Endodermal cell (in vitro differentiated cells): ENCODE measurements at regions not wholly inside any gene's neighbourhood (a gene's known extent, or its start where the extent isn't known, plus 50 kb on each side); places are given as distances from the start of the nearest gene placed in this dataset.

Source experiments
- DNase-seq: peaks from one replicate; pipeline ENCODE4 v3.0.0-alpha.2; 2017
- H3K27ac ChIP-seq: 2 replicates; pipeline ENCODE4 v1.5.1; 2013; ENCODE audit warnings: mild to moderate bottlenecking, low read depth, low read length, moderate library complexity
- H3K27me3 ChIP-seq: 2 replicates; pipeline ENCODE4 v1.6.1; 2013; ENCODE audit warnings: mild to moderate bottlenecking, low read length, moderate library complexity; ENCODE audit not compliant: insufficient read depth, control insufficient read depth, poor library complexity, severe bottlenecking
- H3K36me3 ChIP-seq: 2 replicates; pipeline ENCODE4 v1.7.0; 2013; ENCODE audit warnings: mild to moderate bottlenecking, low read length, moderate library complexity; ENCODE audit not compliant: control insufficient read depth, insufficient read depth
- H3K4me1 ChIP-seq: one replicate; pipeline ENCODE4 v1.7.0; 2013; ENCODE audit warnings: low read length; ENCODE audit not compliant: control insufficient read depth, insufficient read depth
- H3K4me3 ChIP-seq: 2 replicates; pipeline ENCODE4 v1.5.1; 2013; ENCODE audit warnings: mild to moderate bottlenecking, low read length, moderate library complexity
- H3K9ac ChIP-seq: 2 replicates; pipeline ENCODE4 v1.6.1; 2013; ENCODE audit warnings: mild to moderate bottlenecking, low read length, moderate library complexity; ENCODE audit not compliant: poor library complexity, severe bottlenecking; ENCODE audit errors: extremely low read depth
- H3K9me3 ChIP-seq: 2 replicates; pipeline ENCODE4 v1.6.1; 2013; ENCODE audit warnings: mild to moderate bottlenecking, low read length, moderate library complexity; ENCODE audit not compliant: control insufficient read depth
- H3K27ac Mint-ChIP-seq: 2 replicates; pipeline ENCODE4 v1.8.0; 2020; ENCODE audit warnings: mixed read lengths
- H3K27me3 Mint-ChIP-seq: 2 replicates; pipeline ENCODE4 v1.8.0; 2021; ENCODE audit warnings: mild to moderate bottlenecking, mixed read lengths; ENCODE audit not compliant: insufficient read depth
- H3K36me3 Mint-ChIP-seq: 2 replicates; pipeline ENCODE4 v1.8.0; 2020; ENCODE audit warnings: low read depth, mixed read lengths
- H3K4me1 Mint-ChIP-seq: 2 replicates; pipeline ENCODE4 v1.8.0; 2020; ENCODE audit warnings: mixed read lengths
- H3K4me3 Mint-ChIP-seq: 2 replicates; pipeline ENCODE4 v1.8.0; 2020; ENCODE audit warnings: mild to moderate bottlenecking, moderate library complexity, mixed read lengths
- H3K9me3 Mint-ChIP-seq: 2 replicates; pipeline ENCODE4 v1.8.0; 2020; ENCODE audit warnings: mild to moderate bottlenecking, mixed read lengths
- whole genome bisulfite sequencing, 2 experiments: methylation state at CpG; one replicate each; pipeline versions ENCODE4 v1.1.5 to v1.1.7; 2013; ENCODE audit warnings: missing lambda C conversion rate in 2 of 2, mixed read lengths in 1 of 2; ENCODE audit not compliant: insufficient coverage in 1 of 2, insufficient read length in 1 of 2; 5-methylcytosine and 5-hydroxymethylcytosine counted together
- TF ChIP-seq, protein P1 (sequence below): fragments of 200-600 bp; sonication (generic); conservative IDR thresholded peaks from 2 replicates; pipeline ENCODE4 v1.5.0; 2021; ENCODE audit warnings: antibody characterized with exemption, mild to moderate bottlenecking

DNA sequence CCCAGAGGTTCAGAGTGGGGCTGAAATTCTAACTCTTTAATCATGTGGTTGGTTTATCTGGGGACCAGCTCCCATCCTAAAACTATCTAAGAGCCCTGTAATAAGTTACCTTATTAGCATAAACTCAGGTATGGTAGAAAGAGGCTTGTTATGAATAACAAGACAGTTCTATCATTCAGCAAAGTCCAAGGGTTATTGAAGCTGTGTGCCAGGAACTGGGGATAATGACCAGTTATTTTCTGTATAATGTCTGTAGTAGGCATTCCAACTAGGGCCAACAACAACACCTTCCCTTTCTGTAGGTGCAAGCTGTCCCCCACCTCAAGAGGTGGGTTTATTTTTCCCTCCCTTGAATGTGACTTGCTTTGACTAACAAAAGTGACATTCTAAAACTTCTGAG, 170.1 kb downstream of the CD83 start:
- H3K27me3 ChIP-seq: no peaks in the 10 kb centered on the region
- H3K9ac ChIP-seq: no peak overlapping the region
- peaks cover 3% of the 10 kb centered on the region for H3K4me1 ChIP-seq
- DNase-seq: peak; percentile 23
- H3K4me3 Mint-ChIP-seq: no peak overlapping the region
- no peaks in the 10 kb centered on the region for H3K9me3 ChIP-seq
- H3K27me3 Mint-ChIP-seq: no peaks in the 10 kb centered on the region
- H3K4me1 Mint-ChIP-seq: peaks cover 37% of the 10 kb centered on the region
- H3K9me3 Mint-ChIP-seq: no peaks in the 10 kb centered on the region
- H3K27ac Mint-ChIP-seq: no peak overlapping the region
- H3K4me3 ChIP-seq: no peak overlapping the region
- H3K27ac ChIP-seq: no peak overlapping the region
- TF ChIP-seq, protein P1, sequence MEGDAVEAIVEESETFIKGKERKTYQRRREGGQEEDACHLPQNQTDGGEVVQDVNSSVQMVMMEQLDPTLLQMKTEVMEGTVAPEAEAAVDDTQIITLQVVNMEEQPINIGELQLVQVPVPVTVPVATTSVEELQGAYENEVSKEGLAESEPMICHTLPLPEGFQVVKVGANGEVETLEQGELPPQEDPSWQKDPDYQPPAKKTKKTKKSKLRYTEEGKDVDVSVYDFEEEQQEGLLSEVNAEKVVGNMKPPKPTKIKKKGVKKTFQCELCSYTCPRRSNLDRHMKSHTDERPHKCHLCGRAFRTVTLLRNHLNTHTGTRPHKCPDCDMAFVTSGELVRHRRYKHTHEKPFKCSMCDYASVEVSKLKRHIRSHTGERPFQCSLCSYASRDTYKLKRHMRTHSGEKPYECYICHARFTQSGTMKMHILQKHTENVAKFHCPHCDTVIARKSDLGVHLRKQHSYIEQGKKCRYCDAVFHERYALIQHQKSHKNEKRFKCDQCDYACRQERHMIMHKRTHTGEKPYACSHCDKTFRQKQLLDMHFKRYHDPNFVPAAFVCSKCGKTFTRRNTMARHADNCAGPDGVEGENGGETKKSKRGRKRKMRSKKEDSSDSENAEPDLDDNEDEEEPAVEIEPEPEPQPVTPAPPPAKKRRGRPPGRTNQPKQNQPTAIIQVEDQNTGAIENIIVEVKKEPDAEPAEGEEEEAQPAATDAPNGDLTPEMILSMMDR: no peak
- peaks cover 80% of the 10 kb centered on the region for H3K36me3 Mint-ChIP-seq
- no peaks in the 10 kb centered on the region for H3K36me3 ChIP-seq

DNA sequence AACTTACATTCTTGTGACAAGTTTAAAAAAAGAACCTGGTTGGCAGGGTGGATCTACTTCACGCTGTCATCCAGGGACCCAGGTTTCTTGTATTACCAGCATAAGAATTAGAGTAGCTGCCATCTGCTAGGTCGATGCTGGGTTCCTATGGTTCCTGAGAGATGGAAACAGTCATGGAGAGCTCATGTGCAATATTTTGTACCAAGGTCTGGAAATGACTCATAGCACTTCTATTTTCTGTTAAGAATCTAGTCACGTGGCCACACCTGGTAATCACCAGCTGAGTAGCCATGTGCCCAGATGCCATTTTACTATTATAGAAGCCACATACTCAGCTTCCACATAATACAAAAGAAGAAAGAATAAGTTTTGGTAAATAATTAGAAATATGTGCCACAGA, 171.3 kb downstream of the CD83 start:
- 95 to 100% methylated on average over 2 to 3 of the region's 3 CpGs for WGBS, 2 experiments
- no peaks in the 10 kb centered on the region for H3K36me3 ChIP-seq
- no peak overlapping the region for H3K4me3 ChIP-seq
- DNase-seq: peak; percentile 22
- H3K36me3 Mint-ChIP-seq: peaks cover 90% of the 10 kb centered on the region
- H3K27ac ChIP-seq: no peak overlapping the region
- no peaks in the 10 kb centered on the region for H3K9me3 ChIP-seq
- H3K27ac Mint-ChIP-seq: no peak overlapping the region
- H3K4me1 Mint-ChIP-seq: peaks cover 31% of the 10 kb centered on the region
- H3K4me3 Mint-ChIP-seq: no peak overlapping the region
- TF ChIP-seq, protein P1: no peak
- peaks cover 4% of the 10 kb centered on the region for H3K4me1 ChIP-seq
- H3K27me3 ChIP-seq: no peaks in the 10 kb centered on the region
- no peaks in the 10 kb centered on the region for H3K27me3 Mint-ChIP-seq
- H3K9me3 Mint-ChIP-seq: no peaks in the 10 kb centered on the region
- no peak overlapping the region for H3K9ac ChIP-seq

DNA sequence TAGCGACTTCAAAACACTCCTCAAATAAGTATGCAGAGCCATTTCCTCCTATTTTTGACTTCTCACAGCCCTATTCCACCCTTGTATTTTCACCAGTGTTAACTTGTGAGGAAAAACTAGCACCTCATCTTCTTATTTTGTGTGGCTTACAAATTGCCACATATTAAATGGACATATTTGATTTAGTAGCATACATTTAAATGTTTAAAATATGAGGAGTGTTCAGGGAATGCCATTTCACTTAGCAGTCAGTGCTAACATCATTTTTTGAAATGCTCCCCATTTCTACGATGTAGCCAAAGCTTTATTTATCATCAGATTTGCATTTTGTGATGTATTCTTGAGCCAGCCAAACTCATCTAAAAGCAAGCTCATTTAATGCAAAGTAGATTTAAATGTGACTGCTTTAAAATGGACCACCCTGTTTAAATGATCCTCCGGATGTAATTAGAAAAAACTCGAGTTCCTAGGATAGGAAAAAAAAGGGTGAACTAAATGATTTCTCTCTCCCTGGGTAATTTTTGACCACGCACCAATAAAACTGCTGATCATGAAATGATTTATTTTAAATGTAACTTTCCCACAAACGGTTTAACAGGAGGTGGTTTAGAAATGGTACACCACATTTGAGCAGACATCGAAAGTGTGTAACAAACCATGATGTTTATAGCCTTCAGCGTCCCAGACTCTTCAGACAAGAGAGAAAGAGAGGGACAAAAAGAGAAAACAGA, 172.6 kb downstream of the CD83 start:
- Histone ChIP-seq H3K9ac (no peak overlapping the region), H3K4me3 (no peak overlapping the region), H3K4me1 (peaks cover 8% of the 10 kb centered on the region), H3K27me3 (no peaks in the 10 kb centered on the region), H3K27ac (no peak overlapping the region), H3K9me3 (no peaks in the 10 kb centered on the region), H3K36me3 (no peaks in the 10 kb centered on the region)
- Mint-ChIP-seq H3K27me3 (no peaks in the 10 kb centered on the region), H3K36me3 (peaks cover 91% of the 10 kb centered on the region), H3K4me1 (peaks cover 34% of the 10 kb centered on the region), H3K9me3 (no peaks in the 10 kb centered on the region), H3K27ac (peak overlapping the region; percentile 19), H3K4me3 (no peak overlapping the region)
- WGBS, 2 experiments: 91 to 92% methylated on average over 5 to 8 of the region's 8 CpGs
- TF ChIP-seq, protein P1: no peak
- DNase-seq: no peak
